SK-MEL-5 (cell line): ENCODE measurements at regions not wholly inside any gene's neighbourhood (a gene's known extent, or its start where the extent isn't known, plus 50 kb on each side); places are given as distances from the start of the nearest gene placed in this dataset.
"Not testable (repeated sequence)": the region's sequence is repeated elsewhere in the genome, so short reads cannot be mapped to it uniquely, and the experiment has no call there.

ENCODE experiments used
- DNase-seq: peaks from one replicate; pipeline ENCODE4 v3.0.0-alpha.2; 2016; ENCODE audit warnings: low read depth, low spot score
- in situ Hi-C: cut with HindIII; loops from 2 replicates; pipeline ENCODE4 v1.10.0; 2016; ENCODE audit warnings: low sequenced_read_pairs, high pct_unique_total_duplicates, low pct_unique_long_range_greater_than_20kb

DNA sequence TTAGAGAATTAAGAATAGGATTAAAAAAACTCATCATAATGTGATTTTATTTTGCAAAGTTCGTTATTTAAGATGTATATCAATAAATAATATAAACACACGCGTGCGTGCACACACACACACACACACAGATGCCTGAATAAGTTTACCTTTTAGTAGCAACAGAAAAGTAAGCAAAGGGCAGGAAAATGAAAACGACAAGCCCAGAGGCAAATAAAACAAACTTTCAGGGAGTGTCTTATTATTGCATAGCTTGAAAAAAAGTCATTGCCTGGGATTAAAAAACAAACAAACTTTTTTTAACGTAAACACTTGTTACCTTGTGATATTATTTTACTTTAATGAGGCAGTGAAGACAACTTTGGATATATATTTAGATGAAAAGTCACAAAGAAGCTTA, 226.4 kb downstream of the BAMBI start:
- in situ Hi-C loops, result no loop called here
- DNase-seq, result no peak

DNA sequence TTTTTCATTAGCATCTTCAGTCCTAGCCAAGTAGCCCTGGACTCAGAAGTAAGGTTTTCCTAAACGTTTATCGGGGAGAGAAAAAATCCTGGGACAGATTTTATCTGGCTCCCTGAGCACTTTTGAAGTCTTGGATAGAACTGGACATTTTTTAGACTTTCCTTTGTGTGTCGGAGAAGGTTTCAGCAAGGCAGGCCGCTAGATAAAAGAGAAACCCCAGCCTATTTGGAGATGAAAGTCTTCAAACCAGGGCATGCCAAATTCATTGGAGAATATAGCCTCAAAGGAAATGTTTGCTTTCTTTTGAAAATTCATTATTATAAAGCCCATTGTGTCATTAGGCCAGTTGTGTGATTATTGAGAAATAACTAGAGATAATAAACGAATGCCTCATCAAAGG, 228.1 kb downstream of the BAMBI start:
- in situ Hi-C loops, result no loop called here
- DNase-seq, result no peak

DNA sequence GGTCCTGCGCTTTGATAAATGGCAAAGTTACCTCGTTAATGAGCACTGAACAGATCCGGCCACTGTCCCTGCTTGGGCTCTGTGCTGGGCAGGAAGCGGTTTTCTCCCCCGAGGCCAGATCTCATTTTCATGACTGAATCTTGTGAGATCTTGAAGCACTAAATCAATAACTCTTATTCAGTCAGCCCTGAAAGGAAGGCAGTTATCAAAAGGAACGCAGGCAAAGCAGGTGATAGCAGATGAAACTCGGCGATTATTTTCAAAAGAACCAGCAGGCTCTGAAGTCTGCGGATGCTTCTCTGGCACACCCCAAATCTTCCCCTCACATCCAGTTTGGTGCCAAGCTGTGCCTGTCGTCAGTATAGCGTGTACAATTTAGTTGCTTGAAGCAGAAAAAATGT, 228.7 kb downstream of the BAMBI start:
- in situ Hi-C loops, result no loop called here
- peak; percentile 98 for DNase-seq

DNA sequence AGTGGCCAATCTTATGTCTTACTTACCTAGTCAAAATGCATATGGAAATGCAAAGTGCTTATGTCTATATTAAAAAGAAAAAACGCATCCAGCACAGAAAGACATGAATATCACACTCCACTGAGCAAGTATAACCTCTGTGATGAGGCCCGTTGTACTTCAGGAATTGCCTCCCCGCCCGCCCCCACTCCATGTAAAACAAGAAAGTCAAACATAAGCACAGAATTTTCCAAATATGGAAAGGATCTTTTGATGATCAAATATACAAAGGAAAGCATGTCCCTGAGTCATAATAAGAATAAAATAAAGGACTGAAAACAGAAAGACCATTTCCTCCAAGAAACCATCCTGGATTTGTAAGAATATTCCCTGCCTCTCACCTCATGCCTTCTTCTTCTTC, 229.1 kb downstream of the BAMBI start:
- in situ Hi-C loops, result no loop called here
- no peak for DNase-seq

DNA sequence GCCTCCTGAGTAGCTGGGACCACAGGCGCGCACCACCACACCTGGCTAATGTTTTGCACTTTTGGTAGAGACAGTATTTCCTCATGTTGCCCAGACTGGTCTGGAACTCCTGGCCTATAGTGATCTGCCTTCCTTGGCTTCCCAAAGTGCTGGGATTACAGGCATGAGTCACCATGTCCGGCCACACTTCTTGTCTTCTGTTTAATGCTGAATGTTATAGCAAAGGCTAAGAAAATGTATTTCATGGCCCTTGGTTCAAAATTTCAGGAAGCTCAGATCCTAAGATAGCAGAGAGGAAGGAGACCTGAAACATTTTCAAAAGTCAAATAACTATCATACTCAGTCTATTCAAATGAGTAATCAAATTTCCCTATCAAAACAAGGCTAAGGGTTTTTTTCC, 229.6 kb downstream of the BAMBI start:
- in situ Hi-C loops, result no loop called here
- DNase-seq, result no peak

DNA sequence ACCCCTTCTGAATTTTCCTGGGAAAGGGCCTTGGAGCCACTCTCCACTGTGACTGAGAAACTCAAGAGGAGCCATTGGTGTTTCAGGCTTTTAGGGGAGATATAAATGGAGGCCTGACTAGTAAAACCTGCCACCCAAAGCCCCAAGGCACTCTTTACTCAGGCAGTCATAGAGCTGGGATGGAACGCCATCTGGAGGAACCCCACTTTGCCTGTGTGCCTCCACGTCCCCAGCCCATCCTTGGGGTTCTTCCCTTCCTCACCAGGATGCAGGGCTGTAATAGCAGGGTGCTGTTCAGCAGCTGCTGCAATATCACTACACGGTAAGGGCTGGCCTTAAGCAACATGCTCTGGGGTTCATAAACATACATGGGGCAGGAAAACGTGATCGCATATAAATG, 232.6 kb downstream of the BAMBI start:
- in situ Hi-C loops, result no loop called here

DNA sequence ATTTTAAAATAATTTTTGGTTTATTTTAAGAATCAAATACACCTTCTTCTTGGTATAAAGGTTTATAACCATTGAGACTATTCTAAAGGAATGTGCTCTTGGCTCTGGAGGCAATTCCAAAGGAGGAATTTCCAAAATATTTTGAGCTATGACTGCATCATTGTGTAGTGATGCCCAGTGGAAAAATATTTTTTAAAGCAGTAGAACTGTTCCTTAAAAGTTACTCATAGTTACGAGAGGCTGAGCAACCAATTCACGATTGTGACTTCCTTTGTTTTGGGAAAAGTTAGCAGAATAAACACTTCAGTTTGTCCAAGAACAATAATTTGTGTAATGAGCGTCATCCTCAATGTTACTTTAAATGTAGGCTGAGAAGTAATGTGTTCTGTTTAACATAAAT, 233.6 kb downstream of the BAMBI start:
- no peak for DNase-seq
- in situ Hi-C loops, result no loop called here

More for the DNA sequence above, 232.6 kb downstream of the BAMBI start:
- no peak for DNase-seq

DNA sequence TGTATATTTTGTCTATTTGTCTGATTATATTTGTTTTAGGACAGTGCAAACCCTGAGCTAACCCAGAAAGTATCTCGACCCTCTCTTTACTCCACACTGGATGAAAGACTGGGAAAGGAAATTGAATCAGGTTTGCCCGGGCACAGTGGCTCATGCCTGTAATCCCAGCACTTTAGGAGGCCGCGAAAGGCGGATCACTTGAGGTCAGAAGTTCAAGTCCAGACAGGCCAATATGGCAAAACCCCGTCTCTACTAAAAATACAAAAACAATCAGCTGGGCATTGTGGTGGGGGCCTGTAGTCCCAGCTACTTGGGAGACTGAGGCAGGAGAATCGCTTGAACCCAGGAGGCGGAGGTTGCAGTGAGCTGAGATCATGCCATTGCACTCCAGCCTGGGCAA, 234.2 kb downstream of the BAMBI start:
- in situ Hi-C loops, DNase-seq: not testable (repeated sequence)

DNA sequence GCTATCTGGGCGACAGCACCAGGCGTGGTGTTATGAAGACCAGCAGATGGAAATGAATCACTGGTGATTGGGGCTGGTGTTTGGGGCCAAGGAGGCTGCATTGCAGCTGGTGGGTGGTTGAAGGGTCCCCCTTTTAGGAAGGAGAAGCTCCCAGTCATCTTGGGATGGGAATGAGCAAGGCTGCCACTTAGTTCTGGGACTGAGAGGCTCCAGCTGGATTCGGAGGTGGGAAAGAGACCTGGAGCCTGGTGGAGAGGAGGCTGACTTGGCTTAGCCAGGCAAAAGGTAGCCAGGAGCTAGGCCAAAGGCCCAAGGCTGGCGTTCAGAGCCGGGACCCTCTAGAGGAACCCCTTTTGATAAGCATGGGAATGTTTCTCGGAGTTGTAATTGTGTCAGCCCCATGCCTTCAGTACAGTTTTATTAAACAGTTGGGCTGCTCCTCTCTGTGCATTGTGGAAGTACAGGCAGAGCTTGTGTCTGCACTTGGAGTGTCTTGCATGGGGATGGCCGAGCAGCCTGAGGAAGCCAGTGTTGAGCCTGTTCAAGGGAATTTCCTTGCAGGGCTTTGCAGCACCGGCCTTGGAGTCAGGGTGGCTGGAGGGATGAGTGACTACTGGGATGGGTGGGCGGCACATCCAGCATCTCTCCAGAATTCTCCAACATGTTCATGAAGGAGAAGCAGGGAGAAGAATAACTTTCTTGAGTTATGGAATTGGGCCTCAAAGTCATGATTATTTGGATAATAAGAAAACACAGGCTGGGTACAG, 234.9 kb downstream of the BAMBI start:
- no peak for DNase-seq
- in situ Hi-C loops, result no loop called here

DNA sequence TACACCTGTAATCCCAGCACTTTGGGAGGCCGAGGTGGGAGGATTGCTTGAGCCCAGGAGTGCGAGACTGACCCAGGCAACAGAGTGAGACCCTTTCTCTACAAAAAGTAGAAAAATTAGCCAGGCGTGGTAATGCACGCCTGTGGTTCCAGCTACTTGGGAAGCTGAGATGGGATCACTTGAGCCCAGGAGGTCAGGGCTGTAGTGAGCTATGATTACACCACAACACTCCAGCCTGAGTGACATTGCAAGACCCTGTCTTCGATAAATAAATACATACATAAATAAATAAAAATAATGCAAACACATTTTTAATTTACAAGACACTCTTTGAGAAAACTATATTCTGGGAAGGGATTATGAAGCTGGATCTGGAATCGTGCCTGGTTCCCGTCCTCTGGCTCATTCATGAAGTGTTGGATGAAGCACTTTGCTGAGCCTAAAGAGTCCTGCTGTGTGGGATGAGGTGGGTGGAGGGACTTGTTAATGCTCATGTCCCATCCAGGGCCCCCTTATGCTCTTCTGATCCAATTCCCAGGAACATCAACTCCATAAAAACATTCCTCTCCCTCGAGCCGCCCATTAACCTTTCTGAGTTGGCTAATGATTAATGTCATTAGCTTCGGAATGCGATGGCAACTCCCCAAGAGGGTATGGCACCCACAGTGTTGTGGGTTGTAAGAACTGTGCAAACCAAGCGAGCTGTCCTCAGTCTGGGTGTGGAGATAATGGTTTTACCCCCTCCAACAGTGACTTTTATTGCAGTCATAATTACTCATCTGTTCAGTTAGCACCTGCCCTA, 236.3 kb downstream of the BAMBI start:
- in situ Hi-C loops, result no loop called here
- no peak for DNase-seq

DNA sequence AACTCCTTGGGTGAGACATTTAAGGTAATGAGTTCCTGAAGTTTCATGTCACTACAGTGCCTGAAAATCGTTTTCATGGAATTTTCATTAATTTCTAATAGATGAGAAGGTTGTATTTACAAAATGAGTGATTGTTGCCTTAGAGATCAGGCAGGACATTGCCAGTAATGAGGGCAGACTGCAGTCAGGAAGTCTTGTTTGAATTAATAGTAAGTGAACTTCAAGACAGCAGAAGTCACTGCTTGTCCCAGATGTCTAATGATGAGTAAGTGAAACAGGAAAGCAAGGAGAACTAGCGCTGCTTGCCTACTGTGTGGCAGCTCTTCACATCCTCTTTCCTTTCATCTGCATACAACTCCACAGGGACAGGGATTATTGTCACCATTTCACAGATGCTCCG, 237.4 kb downstream of the BAMBI start:
- in situ Hi-C loops, result no loop called here
- DNase-seq, result no peak

DNA sequence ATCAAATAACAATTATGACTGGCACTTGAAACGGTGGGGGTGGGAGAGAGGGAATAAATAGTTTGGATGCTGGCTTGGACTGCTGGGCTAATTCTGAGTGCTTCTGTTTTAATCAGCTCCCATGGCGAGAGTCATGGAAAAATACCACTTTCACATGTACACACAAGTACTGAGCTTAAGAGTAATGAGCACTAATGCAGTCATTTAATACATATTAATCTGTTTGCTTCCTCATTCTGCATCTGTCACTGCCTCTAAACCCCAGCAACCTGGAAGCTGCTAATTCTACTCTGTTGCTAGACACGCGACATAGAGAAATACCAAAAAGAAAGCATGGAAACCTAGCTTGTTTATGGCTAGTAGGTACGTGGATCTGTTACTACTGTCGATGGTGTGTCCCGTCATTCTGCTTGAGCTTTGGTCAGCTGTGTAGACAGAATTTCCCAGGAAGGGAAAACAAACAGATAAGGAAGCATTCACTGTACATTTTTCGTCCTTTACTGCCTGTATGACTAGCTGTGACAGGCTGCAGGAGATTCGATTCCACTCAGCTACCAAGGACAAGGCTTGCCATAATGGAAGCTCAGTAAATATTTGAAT, 238.8 kb downstream of the BAMBI start:
- in situ Hi-C loops, result no loop called here

DNA sequence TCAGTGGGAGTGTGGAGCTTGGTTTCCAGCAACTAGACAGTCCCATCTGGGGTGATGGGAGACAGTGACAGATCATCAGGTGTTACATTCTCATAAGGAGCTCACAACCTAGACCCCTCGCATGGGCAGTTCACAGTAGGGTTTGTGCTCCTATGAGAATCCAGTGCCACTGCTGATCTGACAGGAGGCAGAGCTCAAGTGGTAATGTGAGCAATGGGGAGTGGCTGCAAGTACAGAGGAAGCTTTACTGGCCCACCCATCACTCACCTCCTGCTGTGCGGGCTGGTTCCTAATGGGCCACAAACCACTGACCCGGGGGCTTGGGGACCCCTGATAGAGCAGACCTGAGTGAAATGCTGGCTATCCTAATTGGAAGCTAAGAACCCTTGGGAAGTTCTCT, 242.8 kb downstream of the BAMBI start:
- in situ Hi-C loops, result no loop called here
- DNase-seq, result no peak

More for the DNA sequence above, 238.8 kb downstream of the BAMBI start:
- no peak for DNase-seq

DNA sequence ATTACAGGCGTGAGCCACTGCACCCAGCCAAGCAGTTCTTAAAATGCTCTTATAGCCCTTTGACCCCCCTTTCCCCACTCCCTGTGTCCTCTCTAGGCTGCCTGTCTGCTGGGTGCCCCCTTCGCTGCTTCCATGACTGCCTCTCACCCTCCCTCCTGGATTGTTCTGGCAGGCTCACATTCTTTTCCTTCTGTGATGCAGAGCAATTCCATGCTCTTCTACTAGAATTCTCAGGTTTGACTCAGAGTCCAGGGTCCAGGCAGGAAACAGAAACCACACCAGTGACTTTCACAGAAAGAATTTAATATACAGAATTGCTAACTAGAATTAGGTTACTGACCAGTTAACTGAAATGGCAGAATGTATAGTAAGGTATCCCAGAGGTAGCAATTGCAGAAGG, 244.8 kb downstream of the BAMBI start:
- no peak for DNase-seq
- in situ Hi-C loops, result no loop called here

DNA sequence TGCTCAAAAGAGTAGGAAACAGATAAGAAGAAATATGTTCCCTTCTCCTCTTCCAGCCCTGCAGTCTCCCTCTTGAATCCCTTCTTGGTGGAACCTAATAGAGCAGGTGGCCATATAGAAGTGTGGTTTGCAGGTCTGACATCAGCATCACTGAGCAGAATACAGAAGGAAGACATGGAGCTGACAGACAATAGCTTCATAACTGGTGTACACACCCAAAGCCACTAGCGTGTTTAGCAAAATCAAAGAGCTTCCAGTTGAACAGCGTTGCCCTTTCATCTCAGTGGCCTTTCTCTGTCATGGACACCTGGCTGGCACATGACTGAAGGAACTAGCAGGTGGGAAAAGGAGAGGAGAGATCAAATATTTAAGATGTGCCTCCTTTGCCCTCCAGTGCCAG, 245.5 kb downstream of the BAMBI start:
- in situ Hi-C loops, result no loop called here
- no peak for DNase-seq

DNA sequence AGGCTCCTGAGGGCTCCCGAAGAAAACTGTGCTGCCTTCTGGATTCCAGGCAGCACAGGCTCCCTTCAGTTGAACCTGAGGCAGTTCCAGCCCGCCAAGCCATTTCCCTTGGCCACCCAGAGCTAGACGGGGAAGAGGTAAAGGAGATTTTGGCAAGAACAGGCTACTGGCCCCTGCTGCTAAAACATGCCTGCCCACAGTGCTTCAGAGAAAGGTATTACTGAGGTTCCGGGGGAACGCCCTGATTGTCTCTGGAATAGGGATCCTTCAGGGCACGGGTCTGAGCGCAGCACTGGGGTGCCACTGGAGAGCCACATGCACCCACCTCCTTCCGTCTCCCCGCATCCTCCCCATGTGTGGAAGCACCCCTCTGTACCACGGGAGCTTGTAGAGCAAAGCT, 247.4 kb downstream of the BAMBI start:
- no peak for DNase-seq
- in situ Hi-C loops, result no loop called here

DNA sequence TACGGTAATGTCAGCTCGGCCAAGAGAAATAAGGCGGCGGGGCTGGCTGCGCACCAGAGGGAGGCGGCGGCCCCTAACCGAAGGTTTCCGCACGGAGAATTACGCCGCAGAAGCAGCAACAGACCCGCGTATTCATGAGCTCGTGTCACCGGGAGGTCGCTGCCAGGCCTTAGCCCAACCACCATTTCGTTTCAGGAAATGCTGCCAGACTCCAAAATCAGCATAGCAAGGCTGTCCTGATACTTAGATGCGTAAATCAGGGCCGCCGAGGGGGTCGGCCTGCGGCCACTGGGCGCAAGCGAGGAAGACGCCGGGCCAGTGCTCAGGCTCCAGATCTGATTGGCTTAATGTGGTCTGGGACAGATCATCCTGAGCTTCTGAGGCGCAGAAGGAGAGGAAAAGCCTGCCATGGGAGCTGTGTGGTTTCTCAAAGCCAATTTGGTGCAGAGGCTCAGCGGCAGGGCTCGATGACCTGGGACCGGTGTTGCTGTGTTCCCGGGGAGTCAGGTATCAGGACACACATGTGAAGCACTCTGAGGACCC, 247.9 kb downstream of the BAMBI start:
- DNase-seq, result no peak
- in situ Hi-C loops, result no loop called here

DNA sequence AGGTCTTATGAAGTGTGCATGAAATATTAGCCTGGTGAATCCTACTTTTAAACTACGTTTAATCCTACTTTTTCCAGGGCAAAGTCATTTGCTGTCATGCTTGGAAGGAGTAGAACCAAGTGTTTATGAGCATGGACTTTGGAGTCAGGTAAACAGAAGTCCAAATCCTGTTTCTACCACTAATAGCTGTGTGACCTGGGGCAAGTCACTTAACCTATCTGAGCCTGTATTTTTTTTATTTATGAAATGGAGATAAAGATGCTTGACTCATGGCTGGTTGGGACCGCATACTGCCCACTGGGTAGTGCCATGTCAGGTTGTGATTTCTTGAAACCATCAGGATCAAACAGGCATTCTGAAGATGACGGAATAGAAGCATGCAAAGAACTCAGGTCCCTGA, 249.6 kb downstream of the BAMBI start:
- DNase-seq, result no peak
- in situ Hi-C loops, result no loop called here
